Activated CD8-positive, alpha-beta T cell treated with anti-CD3 and anti-CD28 coated beads, Interleukin-2, amount 10 ng/mL, durations not matched to agents 7 days and 5 days (primary cell): ENCODE measurements at regions not wholly inside any gene's neighbourhood (a gene's known extent, or its start where the extent isn't known, plus 50 kb on each side); places are given as distances from the start of the nearest gene placed in this dataset.

Experiments
- ATAC-seq: fragments of 150-1000 bp; cut with Tn5 transposase; one replicate; pipeline ENCODE4 v1.10.0; 2021; ENCODE audit warnings: moderate library complexity
- CTCF ChIA-PET: fragments of 350-600 bp; sonication (Branson Sonifier 250); formaldehyde crosslinking; loops from one replicate; lab custom pipeline; 2021; ENCODE audit warnings: antibody characterized with exemption; lab: Charles Lee
- POLR2A ChIA-PET: fragments of 350-600 bp; sonication (Branson Sonifier 250); formaldehyde crosslinking; loops from one replicate; lab custom pipeline; 2021; ENCODE audit warnings: antibody characterized with exemption; lab: Charles Lee
- DNase-seq: peaks from one replicate; pipeline ENCODE4 v3.0.0-alpha.2; 2020
- H3K27ac Mint-ChIP-seq: one replicate; pipeline ENCODE4 v1.8.0; 2021; ENCODE audit warnings: mild to moderate bottlenecking, mixed read lengths
- H3K27me3 Mint-ChIP-seq: one replicate; pipeline ENCODE4 v1.8.0; 2021; ENCODE audit warnings: low read depth, mixed read lengths
- H3K36me3 Mint-ChIP-seq: one replicate; pipeline ENCODE4 v1.8.0; 2021; ENCODE audit warnings: low read depth, mixed read lengths
- H3K4me1 Mint-ChIP-seq: one replicate; pipeline ENCODE4 v1.8.0; 2021; ENCODE audit warnings: low read depth, mixed read lengths
- H3K4me3 Mint-ChIP-seq: one replicate; pipeline ENCODE4 v1.8.0; 2021; ENCODE audit warnings: mild to moderate bottlenecking, mixed read lengths
- H3K9me3 Mint-ChIP-seq: one replicate; pipeline ENCODE4 v1.8.0; 2022; ENCODE audit warnings: mixed read lengths; ENCODE audit not compliant: insufficient read depth

DNA sequence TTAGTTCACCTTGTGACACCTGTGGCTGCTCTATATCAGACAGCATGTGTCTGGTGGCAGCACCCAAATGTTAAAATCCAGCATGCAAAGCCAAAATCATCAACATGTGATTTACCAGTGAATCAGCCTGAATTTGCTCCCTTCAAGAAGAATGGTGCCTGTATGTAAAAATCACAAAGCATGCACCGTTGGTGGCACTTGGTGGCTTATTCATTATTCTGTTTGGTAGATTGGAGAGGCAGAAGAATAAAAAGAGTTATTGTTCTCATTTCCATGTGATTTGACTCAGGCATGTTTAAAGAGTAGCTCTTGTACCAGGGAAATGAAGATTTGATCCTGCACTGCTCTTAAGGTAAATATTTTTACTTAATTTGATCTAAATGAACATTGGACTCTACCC, 143.9 kb upstream of the MPPED2 start:
- DNase-seq = no peak
- no peak for ATAC-seq

DNA sequence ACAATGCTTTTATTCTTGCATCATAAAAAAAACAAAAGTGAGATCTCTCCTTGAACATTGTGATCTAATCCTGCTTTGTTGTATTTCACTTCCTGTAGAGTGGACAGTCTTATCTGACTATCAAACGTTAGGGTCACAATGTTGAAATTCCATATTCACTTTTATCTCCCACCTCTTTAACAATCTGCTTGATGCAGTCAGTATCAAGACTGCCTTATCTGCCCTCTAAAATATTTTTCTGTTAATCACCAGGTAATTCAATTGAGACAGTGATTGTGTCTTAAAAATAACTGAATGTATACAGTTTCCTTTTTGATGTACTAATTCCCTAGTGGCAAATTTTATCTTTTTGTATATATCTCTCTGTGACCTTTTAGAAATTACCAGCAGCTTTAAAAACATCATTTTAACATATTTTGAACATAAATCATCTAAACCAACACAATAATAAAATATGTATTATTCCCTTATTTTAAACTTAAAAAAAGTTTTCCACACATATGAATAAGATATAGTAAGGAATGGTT, 143.1 kb upstream of the MPPED2 start:
- Mint-ChIP-seq H3K27ac (no peak overlapping the region), H3K36me3 (no peaks in the 10 kb centered on the region), H3K27me3 (no peaks in the 10 kb centered on the region), H3K4me3 (no peak overlapping the region), H3K9me3 (no peaks in the 10 kb centered on the region), H3K4me1 (no peaks in the 10 kb centered on the region)
- CTCF ChIA-PET = no interaction called here
- ATAC-seq = no peak
- no peak for DNase-seq
- POLR2A ChIA-PET = no interaction called here

More for the DNA sequence above, 143.9 kb upstream of the MPPED2 start:
- no peaks in the 10 kb centered on the region for H3K9me3 Mint-ChIP-seq
- no peaks in the 10 kb centered on the region for H3K27me3 Mint-ChIP-seq
- no peaks in the 10 kb centered on the region for H3K36me3 Mint-ChIP-seq
- no peaks in the 10 kb centered on the region for H3K4me1 Mint-ChIP-seq
- ChIA-PET CTCF (no interaction called here), POLR2A (no interaction called here)
- no peak overlapping the region for H3K4me3 Mint-ChIP-seq
- H3K27ac Mint-ChIP-seq = no peak overlapping the region

DNA sequence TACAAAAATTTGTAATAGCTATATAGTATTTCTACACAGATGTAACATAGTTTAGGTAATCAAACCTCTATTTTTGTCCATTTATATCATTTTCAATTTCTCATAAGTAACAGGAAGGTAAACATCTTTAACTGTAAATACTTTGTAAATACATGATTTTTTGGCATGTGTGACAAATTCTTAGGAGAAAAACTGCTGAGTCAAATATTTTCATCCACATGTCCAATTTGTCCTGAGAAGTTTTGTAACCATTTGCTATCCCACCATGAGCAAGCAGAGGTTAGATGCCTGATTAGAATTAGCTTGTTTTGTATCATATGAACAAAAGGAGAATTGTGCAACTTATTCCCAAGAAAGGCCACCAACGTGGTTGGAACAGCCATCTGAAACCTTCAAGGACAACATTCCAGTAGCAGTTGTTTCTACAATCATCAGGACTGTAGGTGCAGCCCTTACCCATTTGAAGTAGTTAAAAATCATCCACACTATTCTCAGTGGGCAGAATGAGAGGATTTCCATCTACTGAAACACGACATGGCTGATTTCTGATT, 139.6 kb upstream of the MPPED2 start:
- H3K4me3 Mint-ChIP-seq = no peak overlapping the region
- H3K9me3 Mint-ChIP-seq = no peaks in the 10 kb centered on the region
- CTCF ChIA-PET = no interaction called here
- H3K36me3 Mint-ChIP-seq = no peaks in the 10 kb centered on the region
- ATAC-seq (no peak), DNase-seq (no peak)
- no peaks in the 10 kb centered on the region for H3K4me1 Mint-ChIP-seq
- no peaks in the 10 kb centered on the region for H3K27me3 Mint-ChIP-seq
- no peak overlapping the region for H3K27ac Mint-ChIP-seq
- POLR2A ChIA-PET = no interaction called here

DNA sequence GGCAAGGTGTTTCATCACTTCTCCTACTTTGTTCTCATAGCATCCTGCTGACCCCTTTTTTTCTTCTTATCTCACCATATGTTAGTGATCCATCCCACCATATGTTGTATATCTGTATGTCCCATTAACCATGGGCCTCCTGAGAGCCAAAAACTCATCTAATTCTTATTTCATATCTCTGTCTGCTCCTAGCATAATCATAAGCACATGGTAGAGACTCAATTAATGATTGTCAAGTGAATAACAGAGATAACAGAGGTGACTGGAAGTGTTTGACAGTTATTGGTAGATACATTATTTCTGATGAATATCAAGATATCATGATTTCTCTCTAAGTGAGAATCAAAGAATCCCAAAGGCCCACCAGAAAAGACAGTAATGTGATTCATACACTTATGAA, 138.1 kb upstream of the MPPED2 start:
- CTCF ChIA-PET = no interaction called here
- Mint-ChIP-seq H3K9me3 (no peaks in the 10 kb centered on the region), H3K4me3 (no peak overlapping the region), H3K36me3 (no peaks in the 10 kb centered on the region), H3K27me3 (no peaks in the 10 kb centered on the region), H3K4me1 (no peaks in the 10 kb centered on the region), H3K27ac (no peak overlapping the region)
- POLR2A ChIA-PET = no interaction called here
- no peak for ATAC-seq
- DNase-seq = no peak

DNA sequence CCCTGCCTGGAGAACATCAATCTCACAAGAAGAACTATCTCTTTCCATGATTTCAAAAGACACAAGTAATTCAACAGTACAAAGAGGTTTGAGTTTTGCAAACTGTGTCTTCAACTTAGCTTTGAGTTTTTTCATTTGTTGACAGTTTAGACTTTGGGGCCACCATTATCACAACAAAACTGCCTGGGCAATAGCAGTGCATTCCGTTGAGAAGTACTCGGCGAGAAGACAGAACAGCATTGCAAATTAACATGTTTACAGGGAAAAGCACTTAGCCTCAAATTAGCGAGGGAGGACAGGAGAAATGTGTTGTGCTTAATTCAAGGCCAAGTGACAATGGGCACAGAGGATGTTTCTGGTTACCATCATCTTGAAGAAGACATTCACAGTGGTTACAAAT, 133.2 kb upstream of the MPPED2 start:
- Mint-ChIP-seq H3K4me1 (no peaks in the 10 kb centered on the region), H3K27ac (no peak overlapping the region), H3K4me3 (no peak overlapping the region), H3K36me3 (no peaks in the 10 kb centered on the region), H3K27me3 (no peaks in the 10 kb centered on the region), H3K9me3 (no peaks in the 10 kb centered on the region)
- DNase-seq (no peak), ATAC-seq (no peak)
- POLR2A ChIA-PET = no interaction called here
- CTCF ChIA-PET = no interaction called here

DNA sequence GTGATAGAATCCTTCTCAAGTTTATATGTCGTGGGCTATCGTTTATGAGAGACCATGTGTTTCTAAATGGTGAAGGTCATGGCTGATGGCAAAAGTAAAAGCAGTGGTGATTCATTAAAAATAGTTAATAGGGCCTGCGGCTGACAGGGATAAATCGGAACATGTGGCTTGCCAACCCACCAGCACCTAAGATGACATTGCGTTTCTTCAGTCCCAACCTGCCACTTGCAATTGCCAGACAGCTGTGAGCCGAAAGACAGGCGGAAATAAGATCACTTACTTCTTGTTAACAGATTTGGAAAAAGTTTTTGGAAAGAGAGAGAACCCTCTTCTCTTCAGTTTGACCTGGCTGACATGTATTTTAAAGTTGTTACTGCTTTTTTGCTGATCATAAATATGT, 131.5 kb upstream of the MPPED2 start:
- no peaks in the 10 kb centered on the region for H3K4me1 Mint-ChIP-seq
- ChIA-PET CTCF (no interaction called here), POLR2A (no interaction called here)
- no peak overlapping the region for H3K27ac Mint-ChIP-seq
- H3K9me3 Mint-ChIP-seq = no peaks in the 10 kb centered on the region
- no peak overlapping the region for H3K4me3 Mint-ChIP-seq
- no peak for ATAC-seq
- no peaks in the 10 kb centered on the region for H3K27me3 Mint-ChIP-seq
- no peaks in the 10 kb centered on the region for H3K36me3 Mint-ChIP-seq
- DNase-seq = no peak

DNA sequence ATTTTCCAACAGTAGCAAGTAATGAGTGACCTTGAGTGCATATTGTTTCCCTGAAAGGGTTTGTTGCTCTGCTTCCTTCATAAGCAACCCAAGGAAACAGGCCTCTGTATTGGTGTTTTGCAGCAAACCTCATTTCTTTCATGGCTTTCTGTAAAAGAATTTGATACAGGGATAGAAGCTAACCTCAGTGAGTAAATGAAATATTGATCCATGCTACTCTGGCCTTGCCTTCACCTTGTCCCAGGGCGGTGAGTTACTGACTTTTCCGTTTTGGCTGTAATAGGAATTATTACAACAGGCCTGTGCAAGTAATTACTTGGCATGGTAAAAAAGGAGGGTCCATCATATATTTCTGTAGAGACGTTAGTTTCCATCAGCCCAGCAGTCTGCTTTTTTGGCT, 130.9 kb upstream of the MPPED2 start:
- DNase-seq = no peak
- no peaks in the 10 kb centered on the region for H3K4me1 Mint-ChIP-seq
- H3K36me3 Mint-ChIP-seq = no peaks in the 10 kb centered on the region

DNA sequence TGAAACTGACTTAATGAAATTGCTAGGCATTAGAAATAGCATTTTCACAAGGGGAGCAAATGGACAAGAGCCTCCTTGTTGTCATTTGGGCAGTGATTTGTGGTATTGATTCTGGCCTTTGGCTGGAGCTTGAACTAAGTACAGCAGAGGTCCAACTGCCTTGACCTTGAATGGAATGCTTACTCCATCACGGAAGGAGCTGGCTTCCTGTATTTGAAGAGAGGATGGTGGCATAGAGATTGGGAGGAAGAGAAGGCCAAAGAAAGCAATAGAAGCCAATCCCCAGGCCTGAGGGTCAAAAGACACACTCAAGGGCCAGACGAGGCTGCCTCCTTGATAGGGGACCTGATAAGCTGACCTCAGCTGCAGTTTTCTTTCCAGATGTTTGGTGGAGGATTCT, 126.6 kb upstream of the MPPED2 start:
- CTCF ChIA-PET = no interaction called here
- Mint-ChIP-seq H3K9me3 (no peaks in the 10 kb centered on the region), H3K4me3 (no peak overlapping the region), H3K36me3 (no peaks in the 10 kb centered on the region), H3K4me1 (no peaks in the 10 kb centered on the region), H3K27me3 (no peaks in the 10 kb centered on the region), H3K27ac (no peak overlapping the region)
- ATAC-seq (no peak), DNase-seq (no peak)
- POLR2A ChIA-PET = no interaction called here

More for the DNA sequence above, 130.9 kb upstream of the MPPED2 start:
- no peak overlapping the region for H3K27ac Mint-ChIP-seq
- ChIA-PET CTCF (no interaction called here), POLR2A (no interaction called here)
- H3K4me3 Mint-ChIP-seq = no peak overlapping the region
- H3K9me3 Mint-ChIP-seq = no peaks in the 10 kb centered on the region
- no peaks in the 10 kb centered on the region for H3K27me3 Mint-ChIP-seq
- no peak for ATAC-seq

DNA sequence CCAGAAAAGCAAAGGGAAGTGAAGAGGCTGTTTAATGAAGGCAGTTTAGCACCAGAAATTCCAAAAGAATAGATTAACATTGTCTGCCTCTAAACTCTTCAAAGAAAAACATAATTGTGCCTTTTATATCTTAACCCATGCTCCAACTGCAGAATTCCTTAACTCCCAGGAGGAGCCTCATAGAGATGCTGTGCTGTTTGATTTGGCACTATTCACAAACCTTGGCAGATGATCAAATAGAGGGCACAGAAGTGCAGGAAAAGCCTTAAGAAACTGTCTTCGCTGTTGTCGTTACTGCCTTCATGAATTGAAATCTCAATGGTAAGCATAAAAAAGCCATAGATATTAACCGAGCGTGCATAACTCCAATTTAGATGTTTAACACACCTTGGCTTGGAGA, 124.1 kb upstream of the MPPED2 start:
- no peak overlapping the region for H3K27ac Mint-ChIP-seq
- no peaks in the 10 kb centered on the region for H3K4me1 Mint-ChIP-seq
- CTCF ChIA-PET = no interaction called here

DNA sequence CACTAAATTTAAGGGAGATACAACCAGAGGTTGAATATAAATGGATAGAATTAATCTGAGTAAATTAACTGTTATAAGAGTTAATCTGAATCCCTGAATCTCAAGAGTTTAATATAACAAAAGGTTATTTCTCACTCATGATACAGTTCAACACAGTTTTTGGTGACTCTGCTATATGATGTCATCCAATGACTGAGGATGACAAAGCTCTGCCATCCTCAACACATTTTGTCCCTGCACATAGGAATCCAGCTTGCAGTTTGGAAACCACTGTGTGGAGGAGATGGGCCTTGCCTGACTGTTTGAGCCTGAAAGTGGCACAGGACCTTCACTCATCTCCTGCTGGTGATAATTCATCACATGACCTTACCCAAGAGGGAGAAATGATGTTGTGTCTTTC, 121.0 kb upstream of the MPPED2 start:
- Mint-ChIP-seq H3K4me3 (no peak overlapping the region), H3K36me3 (no peaks in the 10 kb centered on the region), H3K27me3 (no peaks in the 10 kb centered on the region), H3K27ac (no peak overlapping the region), H3K9me3 (no peaks in the 10 kb centered on the region), H3K4me1 (no peaks in the 10 kb centered on the region)
- no peak for ATAC-seq
- POLR2A ChIA-PET = no interaction called here
- no peak for DNase-seq
- CTCF ChIA-PET = no interaction called here

More for the DNA sequence above, 124.1 kb upstream of the MPPED2 start:
- Mint-ChIP-seq H3K27me3 (no peaks in the 10 kb centered on the region), H3K4me3 (no peak overlapping the region), H3K36me3 (no peaks in the 10 kb centered on the region), H3K9me3 (no peaks in the 10 kb centered on the region)
- DNase-seq (no peak), ATAC-seq (no peak)
- POLR2A ChIA-PET = no interaction called here

DNA sequence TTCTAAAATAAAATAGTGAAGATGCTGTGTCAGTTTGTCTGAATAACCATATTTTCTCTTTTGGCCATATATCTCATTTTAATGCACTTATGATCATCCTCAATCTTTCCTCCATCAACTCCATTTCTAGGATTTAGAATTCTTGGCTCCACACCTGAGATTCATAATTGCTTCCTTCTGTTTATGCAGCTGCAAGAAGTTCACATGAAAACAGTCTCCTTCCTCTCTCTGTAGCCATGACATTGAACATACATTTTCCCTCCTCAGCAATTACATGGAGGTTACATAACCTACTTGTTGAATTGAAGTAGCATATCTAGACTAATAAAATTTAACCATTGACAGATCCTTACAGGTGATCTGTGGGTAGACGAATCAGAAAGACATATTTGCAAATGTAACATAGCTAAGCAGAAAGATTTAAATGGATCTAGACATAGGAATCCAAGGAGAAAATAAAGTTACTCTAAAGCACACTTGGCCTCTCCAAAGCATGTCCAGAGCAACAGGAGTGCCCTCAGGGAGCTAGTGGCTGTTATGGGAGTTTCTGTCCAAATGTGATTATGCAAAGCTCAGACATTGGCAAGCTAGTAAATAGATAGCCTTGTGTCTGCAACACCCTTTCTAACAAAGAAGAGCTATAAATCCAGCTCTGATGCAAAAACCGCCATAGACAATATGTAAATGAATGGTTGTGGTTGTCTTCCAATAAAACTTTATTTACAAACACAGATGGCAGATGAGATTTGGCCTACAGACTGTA, 119.9 kb upstream of the MPPED2 start:
- H3K4me1 Mint-ChIP-seq = no peaks in the 10 kb centered on the region
- DNase-seq = no peak
- H3K27ac Mint-ChIP-seq = no peak overlapping the region
- H3K9me3 Mint-ChIP-seq = no peaks in the 10 kb centered on the region
- H3K27me3 Mint-ChIP-seq = no peaks in the 10 kb centered on the region
- no peak for ATAC-seq
- H3K4me3 Mint-ChIP-seq = no peak overlapping the region
- ChIA-PET POLR2A (no interaction called here), CTCF (no interaction called here)
- H3K36me3 Mint-ChIP-seq = no peaks in the 10 kb centered on the region

DNA sequence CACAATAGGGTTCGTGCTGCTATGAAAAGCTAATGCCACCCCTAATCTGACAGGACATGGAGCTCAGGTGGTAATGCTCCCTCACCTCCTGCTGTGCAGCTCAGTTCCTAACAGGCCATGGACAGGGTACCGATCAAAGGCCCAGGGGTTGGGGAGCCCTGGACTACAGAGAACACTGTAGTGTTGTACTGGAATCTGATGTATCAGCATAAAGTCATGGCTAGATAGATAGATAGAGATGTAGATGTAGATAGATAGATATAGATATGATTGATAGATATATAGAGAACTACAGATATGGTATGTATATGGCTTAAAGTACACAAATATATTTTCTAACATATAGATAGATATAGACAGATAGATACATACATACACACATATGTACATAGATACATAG, 112.3 kb upstream of the MPPED2 start:
- Mint-ChIP-seq H3K4me1 (no peaks in the 10 kb centered on the region), H3K27ac (no peak overlapping the region), H3K36me3 (no peaks in the 10 kb centered on the region), H3K27me3 (no peaks in the 10 kb centered on the region), H3K9me3 (no peaks in the 10 kb centered on the region), H3K4me3 (no peak overlapping the region)
- ChIA-PET POLR2A (no interaction called here), CTCF (no interaction called here)
- no peak for ATAC-seq
- no peak for DNase-seq
